Fibroblast of upper back skin (primary cell): ENCODE measurements at regions not wholly inside any gene's neighbourhood (a gene's known extent, or its start where the extent isn't known, plus 50 kb on each side); places are given as distances from the start of the nearest gene placed in this dataset.

Source experiments
- DNase-seq: peaks from one replicate; pipeline ENCODE4 v3.0.0-alpha.2; 2013

GRCh38 chr2:65823511-65823910 lies 391.1 kb upstream of the SPRED2 start:
- DNase-seq: no peak

DNA sequence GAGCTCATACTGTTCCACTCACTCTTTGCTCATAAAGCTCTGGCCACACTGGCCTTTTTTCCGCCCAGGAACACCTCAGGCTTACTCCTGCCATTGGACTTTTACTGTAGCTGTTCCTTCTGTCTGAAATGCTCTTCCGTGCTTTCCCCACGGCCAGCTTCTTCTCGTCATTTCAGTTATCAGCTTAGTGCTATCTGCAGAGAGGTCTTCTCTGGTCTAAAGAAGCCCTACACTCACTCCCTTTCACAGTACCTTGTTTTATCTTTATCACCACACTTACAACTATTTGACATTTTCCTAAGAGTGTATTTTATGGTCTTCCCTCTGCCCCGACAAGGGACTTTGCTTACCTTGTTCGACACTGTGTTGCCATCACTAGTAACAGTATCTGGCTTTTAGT lies 388.1 kb upstream of the SPRED2 start:
- no peak for DNase-seq

- no peak for DNase-seq
Measured at GRCh38 chr2:65819963-65820362, 387.6 kb upstream of the SPRED2 start.

DNA sequence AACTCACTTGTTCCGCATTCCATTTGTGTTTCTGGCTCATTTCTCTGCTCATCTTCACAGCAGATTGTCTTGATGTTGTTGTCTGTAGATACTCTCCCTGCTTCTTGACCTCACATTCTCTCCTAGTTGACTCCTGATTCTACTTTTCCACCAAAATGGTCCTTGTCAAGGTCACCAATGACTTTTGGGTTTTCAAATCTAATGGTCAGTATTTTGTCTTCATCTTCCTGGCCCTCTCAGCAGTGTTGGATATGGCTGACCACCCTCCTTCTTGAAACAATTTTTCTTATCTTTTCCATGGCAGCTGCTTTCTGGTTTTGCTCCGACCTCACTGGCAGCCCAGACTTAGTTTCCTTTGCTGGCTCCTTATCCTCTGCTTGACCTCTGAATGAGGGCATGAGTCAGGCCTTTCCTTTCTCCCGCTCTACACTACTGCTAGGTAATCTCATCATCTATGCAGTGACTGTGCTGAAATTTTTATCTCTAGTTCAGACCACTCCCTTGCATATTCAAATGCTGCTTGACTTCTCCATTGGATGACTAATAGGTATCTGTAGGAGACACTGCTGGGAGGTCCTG lies 386.6 kb upstream of the SPRED2 start:
- no peak for DNase-seq

DNA sequence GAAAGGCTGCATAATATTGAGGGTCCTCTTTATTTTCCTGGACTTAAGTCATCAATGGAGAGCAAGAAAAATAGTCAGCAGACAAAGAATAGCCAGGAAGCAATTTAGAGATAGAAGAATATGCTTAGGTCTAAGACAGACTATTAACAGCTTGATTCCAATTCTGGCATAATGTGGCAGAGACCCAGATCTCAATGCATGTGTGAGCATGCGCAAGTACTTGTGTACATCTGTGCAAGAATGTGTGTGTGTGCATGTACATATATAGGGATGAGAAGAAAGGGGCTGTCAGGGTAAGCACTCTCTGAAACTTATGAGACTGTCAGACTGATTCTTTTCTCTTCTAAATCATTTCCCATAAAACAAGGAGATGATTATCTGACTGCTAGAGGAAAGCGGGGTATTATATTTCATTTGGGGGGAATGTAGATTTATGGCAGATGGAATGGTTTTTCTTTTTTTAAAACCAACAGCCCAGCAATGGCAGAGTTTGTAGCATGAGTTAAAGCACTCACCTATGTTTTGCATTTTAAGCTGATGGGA lies 381.3 kb upstream of the SPRED2 start:
- no peak for DNase-seq

GRCh38 chr2:65812887-65813286 lies 380.5 kb upstream of the SPRED2 start:
- DNase-seq: no peak

DNA sequence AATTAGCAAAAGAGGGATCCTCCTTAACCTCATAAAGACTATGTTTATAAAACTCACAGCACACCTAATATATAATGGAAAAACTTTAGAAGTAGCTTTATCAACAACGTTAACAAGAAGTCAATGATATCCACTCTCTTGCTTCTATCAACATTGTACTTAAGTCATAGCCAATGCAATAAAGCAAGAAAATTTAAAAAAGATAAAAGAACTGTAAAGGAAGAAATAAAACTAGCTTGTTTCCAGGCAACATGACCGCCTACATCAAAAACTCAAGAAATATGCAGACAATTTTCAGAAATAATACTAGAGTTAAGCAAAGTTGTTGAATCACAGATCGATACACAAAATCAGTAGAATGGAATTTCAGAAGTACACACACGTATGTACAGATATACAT lies 375.5 kb upstream of the SPRED2 start:
- no peak for DNase-seq

DNA sequence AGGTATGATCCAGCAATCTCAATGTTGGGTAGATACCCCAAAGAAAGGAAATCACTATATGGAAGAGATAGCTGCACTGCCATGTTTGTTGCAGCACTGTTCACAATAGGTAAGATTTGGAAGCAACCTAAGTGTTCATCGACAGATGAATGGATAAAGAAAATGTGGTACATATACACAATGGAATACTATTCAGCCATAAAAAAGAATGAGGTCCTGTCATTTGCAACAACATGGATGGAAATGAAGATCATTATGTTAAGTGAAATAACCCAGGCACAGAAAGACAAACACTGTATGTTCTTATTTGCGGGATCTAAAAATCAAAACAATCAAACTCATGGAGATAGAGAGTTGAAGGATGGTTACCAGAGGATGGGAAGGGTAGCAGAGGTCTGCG lies 372.4 kb upstream of the SPRED2 start:
- DNase-seq: no peak

GRCh38 chr2:65802298-65802942 lies 370.0 kb upstream of the SPRED2 start:
- DNase-seq: no peak

DNA sequence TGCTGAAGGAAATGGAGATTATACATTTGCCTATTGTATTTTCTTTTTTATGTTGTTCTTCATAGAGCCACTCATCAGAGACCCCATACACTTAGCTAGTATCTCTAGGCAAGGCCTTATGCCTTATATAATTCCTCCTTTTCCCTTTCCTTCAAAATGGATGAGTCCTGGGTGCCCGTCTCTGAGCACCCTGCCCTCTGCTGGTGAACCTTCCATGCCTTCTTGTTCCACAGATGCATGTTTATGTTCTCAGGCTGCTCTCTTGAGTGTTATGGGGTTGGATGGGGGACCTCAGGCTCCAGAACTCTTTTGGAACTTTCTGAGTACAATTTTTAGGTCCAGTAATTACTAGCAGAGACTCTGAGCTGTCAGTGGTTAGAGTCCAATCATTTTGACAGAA lies 368.6 kb upstream of the SPRED2 start:
- DNase-seq: peak; percentile 13

DNA sequence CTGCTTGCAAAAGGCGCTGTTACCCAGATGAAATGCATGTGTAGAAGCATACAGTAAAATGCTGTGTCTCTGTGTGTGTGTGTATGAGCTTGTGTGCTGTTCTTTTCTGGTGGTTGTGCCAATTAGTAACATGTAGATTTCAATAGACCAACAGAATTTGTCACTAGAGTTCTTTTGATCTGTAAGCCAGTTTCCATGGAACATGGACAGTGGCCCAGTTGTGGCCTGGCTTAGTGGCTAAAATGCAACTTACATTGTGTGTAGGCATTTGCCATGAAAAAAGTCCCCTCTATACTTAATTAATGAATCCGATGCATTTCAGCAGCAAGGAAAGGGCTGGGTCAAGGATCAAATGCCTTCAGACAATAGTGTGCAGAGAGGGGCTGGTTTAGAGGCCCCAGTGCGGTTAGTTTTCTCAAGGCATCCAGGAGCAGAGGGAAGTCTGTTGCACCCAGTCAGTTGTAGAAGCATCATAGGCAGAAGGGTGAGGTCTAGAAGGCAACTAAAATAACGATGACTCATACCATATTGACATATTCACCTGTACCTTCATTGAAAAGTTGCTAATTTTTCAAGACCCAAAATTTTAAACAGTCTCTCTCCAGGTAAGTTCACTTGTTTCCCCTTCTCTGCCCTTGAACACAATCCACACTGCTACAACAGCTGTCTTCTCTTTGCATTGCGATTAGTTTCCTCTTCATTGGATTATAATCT lies 366.9 kb upstream of the SPRED2 start:
- DNase-seq: no peak

DNA sequence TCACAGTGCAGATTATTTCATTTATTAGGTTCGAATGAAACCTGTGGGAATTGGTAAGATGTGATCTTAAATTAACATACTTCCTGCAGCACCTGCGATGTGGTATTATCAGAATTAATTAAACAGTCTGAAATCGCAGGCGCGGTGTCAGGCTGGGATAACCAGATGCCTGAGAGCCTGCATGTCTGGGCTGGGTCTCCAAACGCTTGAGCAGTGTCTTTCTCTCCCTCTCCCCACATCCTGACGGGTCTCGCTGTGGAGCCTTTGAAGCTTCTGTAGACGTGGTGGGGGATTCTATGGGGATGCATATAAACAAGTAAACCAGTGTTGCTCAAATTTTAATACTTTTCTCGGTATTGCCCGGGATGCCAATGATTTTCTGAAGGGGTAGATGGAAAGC lies 366.2 kb upstream of the SPRED2 start:
- DNase-seq: no peak

GRCh38 chr2:65794994-65795393 lies 362.6 kb upstream of the SPRED2 start:
- DNase-seq: no peak

DNA sequence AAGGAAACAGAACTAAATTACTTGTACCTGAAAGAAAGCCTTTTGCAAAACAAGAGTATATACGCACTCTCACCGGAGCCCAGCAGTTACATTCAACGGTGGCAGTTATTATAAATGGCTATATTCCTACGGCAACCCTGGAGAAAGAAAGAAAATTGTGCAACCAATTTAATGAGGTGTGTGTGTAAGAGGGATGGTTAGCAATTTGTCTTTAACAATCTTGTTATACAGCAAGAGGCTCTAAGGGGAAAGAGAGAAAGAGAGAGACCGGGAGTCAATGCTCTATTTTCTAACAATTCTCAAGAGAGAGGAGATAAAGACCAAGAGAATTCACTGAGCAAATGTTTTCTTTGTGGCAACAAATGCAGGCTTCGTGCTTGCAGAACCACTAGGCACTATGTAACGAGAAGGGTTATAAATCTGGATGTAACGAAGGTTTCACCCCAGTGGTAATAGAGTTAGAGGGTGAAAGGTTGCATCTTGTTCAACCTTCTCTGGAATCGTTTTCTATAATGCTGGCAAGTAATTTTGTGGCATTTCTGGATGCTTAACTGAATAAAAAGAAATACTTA lies 359.1 kb upstream of the SPRED2 start:
- DNase-seq: no peak

DNA sequence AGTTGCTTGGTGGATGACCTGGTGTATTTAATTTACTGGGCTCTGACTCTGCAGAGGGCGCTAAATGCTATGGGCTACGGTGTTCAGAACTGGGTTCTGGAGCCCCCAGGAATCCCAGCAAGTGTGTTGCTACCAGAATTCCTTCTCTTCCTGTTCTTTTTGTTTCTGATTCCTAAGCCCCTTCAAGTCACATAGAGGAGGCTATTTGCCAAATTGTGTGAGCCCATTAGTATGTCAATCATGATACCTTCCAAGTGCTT lies 358.2 kb upstream of the SPRED2 start:
- DNase-seq: no peak

- no peak for DNase-seq
Measured at GRCh38 chr2:65789923-65790675, 357.7 kb upstream of the SPRED2 start.

GRCh38 chr2:65788556-65788955 lies 356.2 kb upstream of the SPRED2 start:
- no peak for DNase-seq

DNA sequence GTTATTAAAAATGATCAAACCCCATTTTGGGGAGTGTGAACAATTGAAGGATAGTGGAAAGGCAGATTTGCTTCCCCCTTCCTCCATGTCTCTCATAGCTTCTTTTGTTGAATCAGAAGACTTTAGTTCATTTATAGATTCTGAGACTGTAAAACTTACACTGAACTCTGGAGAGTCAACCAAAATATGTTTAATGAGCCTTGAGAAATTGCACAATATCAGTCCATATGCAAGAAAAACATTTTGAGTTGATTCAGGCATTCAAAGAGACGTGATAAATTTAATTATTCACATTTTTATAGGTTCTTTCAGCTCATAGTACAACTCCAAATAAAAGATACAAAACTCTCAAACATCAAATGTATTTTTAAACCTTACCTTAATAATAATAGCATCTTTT lies 354.4 kb upstream of the SPRED2 start:
- no peak for DNase-seq

GRCh38 chr2:65786007-65786717 lies 353.8 kb upstream of the SPRED2 start:
- no peak for DNase-seq

- DNase-seq: no peak
Measured at GRCh38 chr2:65782996-65783650, 350.7 kb upstream of the SPRED2 start.

- no peak for DNase-seq
Measured at GRCh38 chr2:65782186-65782585, 349.8 kb upstream of the SPRED2 start.

DNA sequence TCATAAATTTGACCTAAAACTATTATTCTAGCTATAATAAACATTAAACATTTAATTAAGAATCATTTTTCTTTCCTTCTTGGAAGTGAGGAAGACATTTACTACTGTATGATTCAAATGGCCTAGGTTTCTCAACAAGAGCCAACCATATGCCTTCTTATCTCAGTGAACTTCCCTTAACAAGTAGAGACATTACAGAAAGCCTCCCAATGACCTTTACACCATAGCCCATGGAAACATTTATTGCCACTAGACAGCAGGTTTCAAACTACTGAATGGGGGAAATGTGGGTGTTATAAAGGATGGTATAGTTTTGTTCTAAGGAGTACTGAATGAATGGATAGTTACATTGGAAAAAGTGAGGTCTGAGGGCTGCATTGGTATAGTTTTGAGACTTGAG lies 349.4 kb upstream of the SPRED2 start:
- DNase-seq: no peak
